GM23338 (cell line): ENCODE measurements at regions not wholly inside any gene's neighbourhood (a gene's known extent, or its start where the extent isn't known, plus 50 kb on each side); places are given as distances from the start of the nearest gene placed in this dataset.

Experiments
- ATAC-seq: fragments of 200-7000 bp; cut with Tn5 transposase; 3 replicates; pipeline ENCODE4 v1.9.1; 2020
- DNase-seq: peaks from one replicate; pipeline ENCODE4 v3.0.0-alpha.2; 2015; ENCODE audit warnings: low spot score
- H2AFZ ChIP-seq: fragments of 200-600 bp; sonication (generic); 2 replicates; pipeline ENCODE4 v1.8.0; 2016; ENCODE audit warnings: antibody characterized with exemption, mild to moderate bottlenecking, moderate library complexity
- H3F3A ChIP-seq: fragments of 200-600 bp; sonication (generic); replicated peaks from 2 replicates; pipeline ENCODE4 v1.8.0; 2017; ENCODE audit warnings: antibody characterized with exemption, mixed run types, low read depth
- H3K27ac ChIP-seq: fragments of 200-600 bp; sonication (generic); 2 replicates; pipeline ENCODE4 v1.6.1; 2016; ENCODE audit warnings: low read depth
- H3K27me3 ChIP-seq: fragments of 200-600 bp; sonication (generic); 2 replicates; pipeline ENCODE4 v1.8.0; 2016; ENCODE audit warnings: mild to moderate bottlenecking, mixed run types, moderate library complexity; ENCODE audit not compliant: insufficient read depth
- H3K36me3 ChIP-seq: fragments of 200-600 bp; sonication (generic); 2 replicates; pipeline ENCODE4 v1.8.0; 2016; ENCODE audit warnings: mild to moderate bottlenecking; ENCODE audit not compliant: insufficient read depth
- H3K4me1 ChIP-seq: fragments of 200-600 bp; sonication (generic); 2 replicates; pipeline ENCODE4 v1.8.0; 2016; ENCODE audit warnings: mild to moderate bottlenecking, moderate library complexity; ENCODE audit not compliant: insufficient read depth
- H3K4me2 ChIP-seq: fragments of 200-600 bp; sonication (generic); 2 replicates; pipeline ENCODE4 v1.7.1; 2017; ENCODE audit warnings: mixed run types
- H3K4me3 ChIP-seq: fragments of 200-600 bp; sonication (generic); 2 replicates; pipeline ENCODE4 v1.6.1; 2016; ENCODE audit warnings: mixed run types
- H3K79me2 ChIP-seq: fragments of 200-600 bp; sonication (generic); replicated peaks from 2 replicates; pipeline ENCODE4 v1.8.0; 2017; ENCODE audit warnings: mild to moderate bottlenecking; ENCODE audit not compliant: insufficient read depth
- H3K9me2 ChIP-seq: fragments of 200-600 bp; sonication (generic); 2 replicates; pipeline ENCODE4 v1.8.0; 2017; ENCODE audit not compliant: insufficient read depth
- H4K20me1 ChIP-seq: fragments of 200-600 bp; sonication (generic); replicated peaks from 2 replicates; pipeline ENCODE4 v1.8.0; 2017; ENCODE audit warnings: mild to moderate bottlenecking; ENCODE audit not compliant: insufficient read depth
- H3K27ac Mint-ChIP-seq: 2 replicates; pipeline ENCODE4 v1.8.0; 2020; ENCODE audit warnings: inconsistent platforms, mild to moderate bottlenecking, moderate library complexity, mixed read lengths
- H3K27me3 Mint-ChIP-seq: 3 replicates; pipeline ENCODE4 v1.8.0; 2022; ENCODE audit warnings: low read depth, mild to moderate bottlenecking, moderate library complexity, mixed read lengths, inconsistent platforms; ENCODE audit not compliant: insufficient read depth, poor library complexity
- H3K36me3 Mint-ChIP-seq: 3 replicates; pipeline ENCODE4 v1.8.0; 2021; ENCODE audit warnings: low read depth, mild to moderate bottlenecking, inconsistent platforms, moderate library complexity, mixed read lengths
- H3K4me1 Mint-ChIP-seq: 3 replicates; pipeline ENCODE4 v1.8.0; 2020; ENCODE audit warnings: mild to moderate bottlenecking, inconsistent platforms, mixed read lengths
- H3K4me3 Mint-ChIP-seq: 3 replicates; pipeline ENCODE4 v1.8.0; 2021; ENCODE audit warnings: moderate library complexity, mild to moderate bottlenecking, inconsistent platforms, mixed read lengths
- H3K9me3 Mint-ChIP-seq: 3 replicates; pipeline ENCODE4 v1.8.0; 2020; ENCODE audit warnings: moderate library complexity, mild to moderate bottlenecking, inconsistent platforms, mixed read lengths
- EZH2 ChIP-seq: fragments of 200-600 bp; sonication (generic); IDR thresholded peaks from one replicate; pipeline ENCODE4 v1.8.0; 2017; ENCODE audit warnings: antibody characterized with exemption, mild to moderate bottlenecking, low read depth; ENCODE audit not compliant: unreplicated experiment
- EZH2phosphoT487 ChIP-seq: fragments of 200-600 bp; sonication (generic); IDR thresholded peaks from one replicate; pipeline ENCODE4 v1.8.1; 2018; ENCODE audit warnings: antibody characterized with exemption; ENCODE audit not compliant: unreplicated experiment
- NANOG ChIP-seq: IDR thresholded peaks from 2 replicates; pipeline ENCODE4 v1.6.1; 2016; ENCODE audit warnings: antibody characterized with exemption, borderline replicate concordance
- ZNF331 ChIP-seq: fragments of 250-450 bp; sonication (Bioruptor Pico); IDR thresholded peaks from 2 replicates; pipeline ENCODE4 v1.5.0; 2020; ENCODE audit warnings: low read depth, mild to moderate bottlenecking, moderate library complexity
- ZNF462 ChIP-seq: fragments of 250-450 bp; sonication (Bioruptor Pico); IDR thresholded peaks from 2 replicates; pipeline ENCODE4 v1.5.0; 2020; ENCODE audit warnings: mild to moderate bottlenecking, moderate library complexity
- TF ChIP-seq, protein P1 (sequence below): IDR thresholded peaks from one replicate; pipeline ENCODE4 v1.6.1; 2018; ENCODE audit warnings: antibody characterized with exemption; ENCODE audit not compliant: unreplicated experiment

- TF ChIP-seq ZNF462: no peak
- TF ChIP-seq ZNF331: no peak
These were observed 139.4 kb downstream of the SPATA19 start (continued) for GRCh38 chr11:133705873-133706272.

GRCh38 chr11:133705074-133705648 is 140.2 kb downstream of the SPATA19 start:
- Histone ChIP-seq H3K4me2 (no peak overlapping the region), H3K9me2 (peaks cover 10% of the 10 kb centered on the region), H4K20me1 (no peaks in the 10 kb centered on the region), H3K4me1 (peaks cover 6% of the 10 kb centered on the region; the same call in 1 of the 2 replicates), H3F3A (no peaks in the 10 kb centered on the region), H3K36me3 (no peaks in the 10 kb centered on the region), H3K4me3 (no peak overlapping the region), H3K27me3 (no peaks in the 10 kb centered on the region), H3K79me2 (no peaks in the 10 kb centered on the region), H2AFZ (no peak overlapping the region), H3K27ac (no peak overlapping the region)
- no peaks in the 10 kb centered on the region for H3K9me3 Mint-ChIP-seq
- no peak overlapping the region for H3K4me3 Mint-ChIP-seq
- no peaks in the 10 kb centered on the region for H3K36me3 Mint-ChIP-seq
- peaks cover 11% of the 10 kb centered on the region for H3K4me1 Mint-ChIP-seq
- H3K27me3 Mint-ChIP-seq: no peaks in the 10 kb centered on the region
- H3K27ac Mint-ChIP-seq: no peak overlapping the region
- TF ChIP-seq, protein P1, sequence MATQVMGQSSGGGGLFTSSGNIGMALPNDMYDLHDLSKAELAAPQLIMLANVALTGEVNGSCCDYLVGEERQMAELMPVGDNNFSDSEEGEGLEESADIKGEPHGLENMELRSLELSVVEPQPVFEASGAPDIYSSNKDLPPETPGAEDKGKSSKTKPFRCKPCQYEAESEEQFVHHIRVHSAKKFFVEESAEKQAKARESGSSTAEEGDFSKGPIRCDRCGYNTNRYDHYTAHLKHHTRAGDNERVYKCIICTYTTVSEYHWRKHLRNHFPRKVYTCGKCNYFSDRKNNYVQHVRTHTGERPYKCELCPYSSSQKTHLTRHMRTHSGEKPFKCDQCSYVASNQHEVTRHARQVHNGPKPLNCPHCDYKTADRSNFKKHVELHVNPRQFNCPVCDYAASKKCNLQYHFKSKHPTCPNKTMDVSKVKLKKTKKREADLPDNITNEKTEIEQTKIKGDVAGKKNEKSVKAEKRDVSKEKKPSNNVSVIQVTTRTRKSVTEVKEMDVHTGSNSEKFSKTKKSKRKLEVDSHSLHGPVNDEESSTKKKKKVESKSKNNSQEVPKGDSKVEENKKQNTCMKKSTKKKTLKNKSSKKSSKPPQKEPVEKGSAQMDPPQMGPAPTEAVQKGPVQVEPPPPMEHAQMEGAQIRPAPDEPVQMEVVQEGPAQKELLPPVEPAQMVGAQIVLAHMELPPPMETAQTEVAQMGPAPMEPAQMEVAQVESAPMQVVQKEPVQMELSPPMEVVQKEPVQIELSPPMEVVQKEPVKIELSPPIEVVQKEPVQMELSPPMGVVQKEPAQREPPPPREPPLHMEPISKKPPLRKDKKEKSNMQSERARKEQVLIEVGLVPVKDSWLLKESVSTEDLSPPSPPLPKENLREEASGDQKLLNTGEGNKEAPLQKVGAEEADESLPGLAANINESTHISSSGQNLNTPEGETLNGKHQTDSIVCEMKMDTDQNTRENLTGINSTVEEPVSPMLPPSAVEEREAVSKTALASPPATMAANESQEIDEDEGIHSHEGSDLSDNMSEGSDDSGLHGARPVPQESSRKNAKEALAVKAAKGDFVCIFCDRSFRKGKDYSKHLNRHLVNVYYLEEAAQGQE: no peak
- TF ChIP-seq ZNF462 (no peak), EZH2 (no peak), NANOG (no peak), EZH2phosphoT487 (no peak)
- DNase-seq (no peak), ATAC-seq (no peak)
